ENCODE measurements at regions not wholly inside any gene's neighbourhood (a gene's known extent, or its start where the extent isn't known, plus 50 kb on each side); places are given as distances from the start of the nearest gene placed in this dataset.
"Not testable (repeated sequence)": the region's sequence is repeated elsewhere in the genome, so short reads cannot be mapped to it uniquely, and the experiment has no call there.

- no peak for DNase-seq
Measured at GRCh38 chr2:11075221-11075620, 80.0 kb upstream of the SLC66A3 start.

GRCh38 chr2:11077411-11077810 is 77.9 kb upstream of the SLC66A3 start:
- DNase-seq, result no peak

GRCh38 chr2:11079136-11079824 is 76.0 kb upstream of the SLC66A3 start:
- DNase-seq, result no peak

- DNase-seq, result no peak
Measured at GRCh38 chr2:11080253-11081115, 74.8 kb upstream of the SLC66A3 start.

GRCh38 chr2:11082880-11083279 is 72.4 kb upstream of the SLC66A3 start:
- no peak for DNase-seq

GRCh38 chr2:11088821-11089220 is 66.4 kb upstream of the SLC66A3 start:
- not testable (repeated sequence) for DNase-seq

GRCh38 chr2:11090187-11090586 is 65.1 kb upstream of the SLC66A3 start:
- no peak for DNase-seq

- DNase-seq, result no peak
Measured at GRCh38 chr2:11092701-11093335, 62.4 kb upstream of the SLC66A3 start.

GRCh38 chr2:11093467-11093866 is 61.8 kb upstream of the SLC66A3 start:
- no peak for DNase-seq

- DNase-seq, result no peak
Measured at GRCh38 chr2:11094021-11094810, 61.1 kb upstream of the SLC66A3 start.

GRCh38 chr2:11096591-11096990 is 58.7 kb upstream of the SLC66A3 start:
- no peak for DNase-seq

- DNase-seq, result no peak
Measured at GRCh38 chr2:11097038-11097720, 58.1 kb upstream of the SLC66A3 start.

GRCh38 chr2:11097854-11098387 is 57.3 kb upstream of the SLC66A3 start:
- no peak for DNase-seq

GRCh38 chr2:11099122-11100065 is 55.9 kb upstream of the SLC66A3 start:
- no peak for DNase-seq

GRCh38 chr2:11100130-11100529 is 55.1 kb upstream of the SLC66A3 start:
- DNase-seq, result no peak

- DNase-seq, result no peak
Measured at GRCh38 chr2:11100976-11101375, 54.3 kb upstream of the SLC66A3 start.

GRCh38 chr2:11101430-11101829 is 53.8 kb upstream of the SLC66A3 start:
- no peak for DNase-seq

GRCh38 chr2:11102466-11102865 is 52.8 kb upstream of the SLC66A3 start:
- DNase-seq, result no peak

- DNase-seq, result no peak
Measured at GRCh38 chr2:11102956-11103860, 52.1 kb upstream of the SLC66A3 start.
